ENCODE measurements at regions not wholly inside any gene's neighbourhood (a gene's known extent, or its start where the extent isn't known, plus 50 kb on each side); places are given as distances from the start of the nearest gene placed in this dataset.

DNA sequence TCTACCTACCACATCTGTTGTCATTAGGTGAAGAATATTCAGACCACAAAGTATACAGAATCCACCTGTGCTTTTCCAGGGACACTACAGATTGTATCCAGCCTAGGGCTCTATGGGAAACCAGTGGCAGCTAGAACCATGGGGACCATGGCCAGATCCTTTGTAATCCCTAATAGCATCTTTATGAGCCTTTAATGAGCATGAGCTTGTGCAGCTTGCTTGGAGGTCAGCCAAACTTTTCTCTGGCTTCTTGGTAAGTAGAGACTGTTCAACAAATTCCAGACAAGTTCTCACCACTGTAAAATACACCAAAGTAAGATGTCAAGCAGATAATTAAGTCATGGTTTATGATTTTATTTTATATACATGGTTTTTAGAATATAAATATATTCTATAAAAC is 301.6 kb upstream of the ADGRB3 start:
- no peak for FAIRE-seq
- Histone ChIP-seq H3K4me1 (no peaks in the 10 kb centered on the region), H3K27ac (no peak overlapping the region), H3K4me3 (no peak overlapping the region), H3K9me3 (no peaks in the 10 kb centered on the region), H3K4me2 (no peak overlapping the region)
- no peak for TF ChIP-seq JUNB (IDR thresholded peaks at IDR 0.05)
- TF ChIP-seq HOXB5 (CRISPR knock-in tag; IDR thresholded peaks at IDR 0.05) = no peak
- no peak for TF ChIP-seq MYC (IDR thresholded peaks at IDR 0.05; ENCODE audit: borderline replicate concordance, low read length)
- no peak for TF ChIP-seq NFE2L2 (conservative IDR thresholded peaks at IDR 0.05; ENCODE audit: low read length)
- TF ChIP-seq CHD4 (IDR thresholded peaks at IDR 0.05; ENCODE audit: borderline replicate concordance) = no peak
- no peak for TF ChIP-seq PHF8 (IDR thresholded peaks at IDR 0.05; ENCODE audit: borderline replicate concordance, low read depth)
- TF ChIP-seq USF2 (IDR thresholded peaks at IDR 0.05) = no peak
- TF ChIP-seq BCL3 (IDR thresholded peaks at IDR 0.05) = no peak
- TF ChIP-seq CBX8 (IDR thresholded peaks at IDR 0.05) = no peak
- no peak for TF ChIP-seq HDAC2 (IDR thresholded peaks at IDR 0.05)
- TF ChIP-seq CEBPB (IDR thresholded peaks at IDR 0.05) = no peak
- no peak for TF ChIP-seq ZSCAN20 (CRISPR knock-in tag; IDR thresholded peaks at IDR 0.05)
- no peak for TF ChIP-seq HES2 (IDR thresholded peaks at IDR 0.05)
- TF ChIP-seq, protein P1, sequence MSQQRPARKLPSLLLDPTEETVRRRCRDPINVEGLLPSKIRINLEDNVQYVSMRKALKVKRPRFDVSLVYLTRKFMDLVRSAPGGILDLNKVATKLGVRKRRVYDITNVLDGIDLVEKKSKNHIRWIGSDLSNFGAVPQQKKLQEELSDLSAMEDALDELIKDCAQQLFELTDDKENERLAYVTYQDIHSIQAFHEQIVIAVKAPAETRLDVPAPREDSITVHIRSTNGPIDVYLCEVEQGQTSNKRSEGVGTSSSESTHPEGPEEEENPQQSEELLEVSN (IDR thresholded peaks at IDR 0.05; ENCODE audit: borderline replicate concordance, low read depth) = no peak
- DNase-seq (ENCODE audit: low read depth in 1 of 2, low spot score in 1 of 2) = no peak
- ChIA-PET POLR2A (no interaction called here), CTCF (no interaction called here)
- ATAC-seq = no peak

DNA sequence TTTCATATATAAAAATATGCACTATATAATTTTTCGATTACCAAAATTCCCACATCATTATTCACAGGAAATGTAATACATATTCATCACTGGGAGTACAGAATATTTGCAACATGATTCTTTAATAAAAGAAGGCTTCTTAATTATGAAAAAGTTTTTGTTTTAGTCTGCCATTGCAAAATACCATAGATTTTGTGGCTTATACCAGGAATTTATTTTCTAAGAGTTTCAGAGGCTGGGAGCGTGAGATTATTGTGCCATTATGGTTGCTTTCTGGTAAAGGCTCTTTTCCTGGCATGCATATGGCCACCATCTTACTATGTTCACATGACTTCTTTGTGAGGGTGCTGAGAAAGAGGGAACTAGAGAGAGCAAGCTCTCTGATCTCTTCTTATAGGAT is 306.9 kb upstream of the ADGRB3 start:
- no peak for DNase-seq (ENCODE audit: low read depth in 1 of 2, low spot score in 1 of 2)
- WGBS (ENCODE audit: missing lambda C conversion rate) = 18% methylated on average over 2 of the region's 2 CpGs
- H3K4me1 ChIP-seq = no peaks in the 10 kb centered on the region
- no peak overlapping the region for H3K27ac ChIP-seq
- no peak for ATAC-seq
- no peak overlapping the region for H3K4me2 ChIP-seq
- no peaks in the 10 kb centered on the region for H3K9me3 ChIP-seq
- H3K4me3 ChIP-seq = no peak overlapping the region
- TF ChIP-seq SMC3 (IDR thresholded peaks at IDR 0.05) (no peak), ZNF302 (CRISPR knock-in tag; IDR thresholded peaks at IDR 0.05) (no peak), RARB (CRISPR knock-in tag; IDR thresholded peaks at IDR 0.05) (no peak), TP53 (CRISPR knock-in tag; IDR thresholded peaks at IDR 0.05) (no peak), PHF8 (IDR thresholded peaks at IDR 0.05; ENCODE audit: borderline replicate concordance, low read depth) (no peak), JUN (IDR thresholded peaks at IDR 0.05) (no peak), HEYL (CRISPR knock-in tag; IDR thresholded peaks at IDR 0.05) (no peak), MYC (IDR thresholded peaks at IDR 0.05; ENCODE audit: borderline replicate concordance, low read length) (no peak), CBX8 (IDR thresholded peaks at IDR 0.05) (no peak), REST (IDR thresholded peaks at IDR 0.05) (no peak), KDM5A (IDR thresholded peaks at IDR 0.05) (no peak)
- TF ChIP-seq, protein P1 (IDR thresholded peaks at IDR 0.05; ENCODE audit: borderline replicate concordance, low read depth) = no peak
- POLR2A ChIA-PET = no interaction called here
- no peak for FAIRE-seq
- CTCF ChIA-PET = no interaction called here

Data from A549 (cell line).